GM12872 (cell line): ENCODE measurements at regions not wholly inside any gene's neighbourhood (a gene's known extent, or its start where the extent isn't known, plus 50 kb on each side); places are given as distances from the start of the nearest gene placed in this dataset.

Experiments used
- CTCF ChIP-seq: IDR thresholded peaks from 3 replicates; pipeline ENCODE4 v1.5.1; 2011; ENCODE audit warnings: low read depth, mild to moderate bottlenecking, low read length, moderate library complexity; ENCODE audit not compliant: insufficient read depth

GRCh38 chr12:127822809-127823411 lies 444.1 kb upstream of the TMEM132C start:
- TF ChIP-seq CTCF = no peak

- TF ChIP-seq CTCF = no peak
These were observed 443.2 kb upstream of the TMEM132C start for GRCh38 chr12:127823801-127824200.

GRCh38 chr12:127829281-127830064 lies 437.5 kb upstream of the TMEM132C start:
- TF ChIP-seq CTCF = no peak

- TF ChIP-seq CTCF = no peak
These were observed 436.9 kb upstream of the TMEM132C start for GRCh38 chr12:127830065-127830460.

GRCh38 chr12:127830730-127831129 lies 436.2 kb upstream of the TMEM132C start:
- no peak for TF ChIP-seq CTCF

GRCh38 chr12:127832172-127832571 lies 434.8 kb upstream of the TMEM132C start:
- no peak for TF ChIP-seq CTCF

- TF ChIP-seq CTCF = no peak
These were observed 409.3 kb upstream of the TMEM132C start for GRCh38 chr12:127857661-127858060.
